GM13976 (cell line): ENCODE measurements at regions not wholly inside any gene's neighbourhood (a gene's known extent, or its start where the extent isn't known, plus 50 kb on each side); places are given as distances from the start of the nearest gene placed in this dataset.

Source experiments
- DNase-seq: peaks from one replicate; pipeline ENCODE4 v3.0.0; 2012; ENCODE audit warnings: low spot score
- CTCF ChIP-seq: IDR thresholded peaks from 2 replicates; pipeline ENCODE4 v1.5.1; 2012; ENCODE audit warnings: borderline replicate concordance, mild to moderate bottlenecking; ENCODE audit not compliant: insufficient read depth; ENCODE audit errors: extremely low read depth, missing control alignments, control extremely low read depth
- in situ Hi-C: fragments of 300-500 bp; cut with MboI; formaldehyde crosslinking; loops from one replicate; pipeline ENCODE4 v1.12.0; 2022; ENCODE audit warnings: low sequenced_read_pairs, mixed read lengths, inconsistent platforms; ENCODE audit not compliant: unreplicated experiment

GRCh38 chr6:23523771-23524170 is 602.2 kb upstream of the NRSN1 start:
- TF ChIP-seq CTCF: no peak
- in situ Hi-C loops: no loop called here
- DNase-seq: no peak

- in situ Hi-C loops: no loop called here
- no peak for DNase-seq
Measured at GRCh38 chr6:23524548-23524947, 601.5 kb upstream of the NRSN1 start.

GRCh38 chr6:23526526-23526925 is 599.5 kb upstream of the NRSN1 start:
- in situ Hi-C loops: no loop called here
- no peak for DNase-seq
- TF ChIP-seq CTCF: no peak

More at GRCh38 chr6:23524548-23524947, 601.5 kb upstream of the NRSN1 start:
- TF ChIP-seq CTCF: no peak

GRCh38 chr6:23529902-23530301 is 596.1 kb upstream of the NRSN1 start:
- in situ Hi-C loops: no loop called here
- DNase-seq: no peak
- no peak for TF ChIP-seq CTCF

- TF ChIP-seq CTCF: no peak
- DNase-seq: no peak
- in situ Hi-C loops: no loop called here
Measured at GRCh38 chr6:23531666-23532065, 594.3 kb upstream of the NRSN1 start.

- DNase-seq: no peak
- TF ChIP-seq CTCF: no peak
- in situ Hi-C loops: no loop called here
Measured at GRCh38 chr6:23532227-23532626, 593.8 kb upstream of the NRSN1 start.

GRCh38 chr6:23533311-23533710 is 592.7 kb upstream of the NRSN1 start:
- DNase-seq: no peak
- TF ChIP-seq CTCF: no peak
- in situ Hi-C loops: no loop called here
